ENCODE measurements at regions not wholly inside any gene's neighbourhood (a gene's known extent, or its start where the extent isn't known, plus 50 kb on each side); places are given as distances from the start of the nearest gene placed in this dataset.
"Not testable (repeated sequence)": the region's sequence is repeated elsewhere in the genome, so short reads cannot be mapped to it uniquely, and the experiment has no call there.

- H3K36me3 ChIP-seq (ENCODE audit: low read depth, missing control alignments), result no peaks in the 10 kb centered on the region
- H3K4me3 ChIP-seq, result no peak overlapping the region
- DNase-seq, result no peak
- no peak for TF ChIP-seq CTCF (IDR thresholded peaks at IDR 0.05)
- TF ChIP-seq POLR2A (IDR thresholded peaks at IDR 0.05), result no peak
- no peaks in the 10 kb centered on the region for H3K9me3 ChIP-seq
- no peaks in the 10 kb centered on the region for H3K27me3 ChIP-seq
- no peaks in the 10 kb centered on the region for H3K4me1 ChIP-seq
- intact Hi-C loops (cut with DNase I; ENCODE audit: low total_unique reads), result no loop called here
- no peak overlapping the region for H3K27ac ChIP-seq
Measured at GRCh38 chr2:180776921-180777320, 203.5 kb upstream of the UBE2E3 start.

GRCh38 chr2:180775711-180776110 lies 204.7 kb upstream of the UBE2E3 start:
- WGBS, 2 donors, result 84% methylated on average over 3 of the region's 3 CpGs

DNA sequence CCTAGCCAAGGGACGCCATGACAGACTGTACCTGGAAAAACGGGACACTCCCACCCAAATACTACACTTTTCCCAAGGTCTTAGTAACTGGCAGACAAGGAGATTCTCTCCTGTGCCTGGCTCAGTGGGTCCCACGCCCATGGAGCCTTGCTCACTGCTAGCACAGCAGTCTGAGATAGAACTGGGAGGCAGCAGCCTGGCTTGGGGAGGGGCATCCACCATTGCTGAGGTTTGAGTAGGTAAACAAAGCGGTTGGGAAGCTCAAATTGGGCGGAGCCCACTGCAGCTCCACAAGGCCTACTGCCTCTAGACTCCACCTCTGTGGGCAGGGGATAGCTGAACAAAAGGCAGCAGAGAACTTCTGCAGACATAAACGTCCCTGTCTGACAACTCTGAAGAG lies 215.1 kb upstream of the UBE2E3 start:
- DNase-seq; H3K4me1 ChIP-seq; H3K36me3 ChIP-seq (ENCODE audit: low read depth, missing control alignments); H3K4me3 ChIP-seq; H3K27ac ChIP-seq; H3K9me3 ChIP-seq; intact Hi-C loops (cut with DNase I; ENCODE audit: low total_unique reads); H3K27me3 ChIP-seq: not testable (repeated sequence)
- WGBS, 2 donors, result 87 to 90% methylated on average over 5 to 6 of the region's 6 CpGs

More at GRCh38 chr2:180775711-180776110, 204.7 kb upstream of the UBE2E3 start:
- Histone ChIP-seq H3K27ac (no peak overlapping the region), H3K27me3 (no peaks in the 10 kb centered on the region), H3K4me1 (no peaks in the 10 kb centered on the region), H3K36me3 (ENCODE audit: low read depth, missing control alignments) (no peaks in the 10 kb centered on the region), H3K4me3 (no peak overlapping the region), H3K9me3 (no peaks in the 10 kb centered on the region)
- no peak for DNase-seq
- TF ChIP-seq CTCF (IDR thresholded peaks at IDR 0.05), result no peak
- TF ChIP-seq POLR2A (IDR thresholded peaks at IDR 0.05), result no peak
- intact Hi-C loops (cut with DNase I; ENCODE audit: low total_unique reads), result no loop called here

DNA sequence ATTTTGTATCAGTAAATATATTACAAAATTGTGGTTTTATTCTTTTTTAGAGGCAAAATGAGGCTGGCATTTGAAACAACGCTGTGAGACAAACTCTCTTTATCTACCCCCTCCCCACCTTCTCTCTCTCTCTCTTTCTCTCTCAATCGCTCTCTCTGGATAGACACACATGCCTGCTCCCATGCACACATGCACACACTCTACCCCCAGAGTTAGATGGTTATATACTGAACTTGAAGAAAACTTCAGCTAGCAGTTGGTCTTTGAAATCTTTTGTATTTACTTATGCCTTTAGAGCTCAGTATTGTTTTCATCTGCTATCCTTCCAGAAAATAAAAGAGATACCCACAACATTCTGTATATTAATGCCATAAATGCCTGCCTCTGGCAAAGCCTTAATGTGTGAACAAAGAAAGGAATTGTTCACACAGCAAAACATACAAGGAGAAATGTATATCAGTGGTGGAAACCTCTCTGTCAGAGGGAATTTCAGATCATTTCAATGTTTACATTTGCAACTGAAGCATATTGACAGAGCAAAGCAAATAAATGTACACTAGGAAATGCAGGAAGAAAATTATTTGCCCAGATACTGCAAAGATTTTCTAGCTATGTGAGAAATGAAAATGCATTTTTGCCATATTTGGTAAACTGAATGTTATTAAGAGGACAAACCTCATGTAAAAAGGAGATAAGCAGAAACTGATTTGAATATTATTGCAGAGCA lies 217.0 kb upstream of the UBE2E3 start:
- intact Hi-C loops (cut with DNase I; ENCODE audit: low total_unique reads), result no loop called here
- H3K36me3 ChIP-seq (ENCODE audit: low read depth, missing control alignments), result no peaks in the 10 kb centered on the region
- TF ChIP-seq POLR2A (IDR thresholded peaks at IDR 0.05), result no peak
- no peak for TF ChIP-seq CTCF (IDR thresholded peaks at IDR 0.05)
- DNase-seq, result no peak
- H3K4me1 ChIP-seq, result no peaks in the 10 kb centered on the region
- 70 to 79% methylated on average over 2 of the region's 2 CpGs for WGBS, 2 donors
- H3K4me3 ChIP-seq, result no peak overlapping the region
- no peaks in the 10 kb centered on the region for H3K27me3 ChIP-seq
- H3K27ac ChIP-seq, result no peak overlapping the region
- no peaks in the 10 kb centered on the region for H3K9me3 ChIP-seq

GRCh38 chr2:180761224-180761623 lies 219.2 kb upstream of the UBE2E3 start:
- WGBS, 2 donors, result 70 to 73% methylated on average over 5 of the region's 5 CpGs
- Histone ChIP-seq H3K4me1 (no peaks in the 10 kb centered on the region), H3K27ac (no peak overlapping the region), H3K36me3 (ENCODE audit: low read depth, missing control alignments) (no peaks in the 10 kb centered on the region), H3K9me3 (no peaks in the 10 kb centered on the region), H3K27me3 (no peaks in the 10 kb centered on the region), H3K4me3 (no peak overlapping the region)
- no peak for TF ChIP-seq CTCF (IDR thresholded peaks at IDR 0.05)
- TF ChIP-seq POLR2A (IDR thresholded peaks at IDR 0.05), result no peak
- intact Hi-C loops (cut with DNase I; ENCODE audit: low total_unique reads), result no loop called here
- DNase-seq, result no peak
